ENCODE measurements at regions not wholly inside any gene's neighbourhood (a gene's known extent, or its start where the extent isn't known, plus 50 kb on each side); places are given as distances from the start of the nearest gene placed in this dataset.

GRCh38 chr14:101118746-101119591, 215.4 kb upstream of the RTL1 start:
- no peak for DNase-seq (ENCODE audit: low read depth, low spot score)

- DNase-seq (ENCODE audit: low read depth, low spot score) = no peak
Measured at GRCh38 chr14:101119830-101120571, 216.5 kb upstream of the RTL1 start.

DNA sequence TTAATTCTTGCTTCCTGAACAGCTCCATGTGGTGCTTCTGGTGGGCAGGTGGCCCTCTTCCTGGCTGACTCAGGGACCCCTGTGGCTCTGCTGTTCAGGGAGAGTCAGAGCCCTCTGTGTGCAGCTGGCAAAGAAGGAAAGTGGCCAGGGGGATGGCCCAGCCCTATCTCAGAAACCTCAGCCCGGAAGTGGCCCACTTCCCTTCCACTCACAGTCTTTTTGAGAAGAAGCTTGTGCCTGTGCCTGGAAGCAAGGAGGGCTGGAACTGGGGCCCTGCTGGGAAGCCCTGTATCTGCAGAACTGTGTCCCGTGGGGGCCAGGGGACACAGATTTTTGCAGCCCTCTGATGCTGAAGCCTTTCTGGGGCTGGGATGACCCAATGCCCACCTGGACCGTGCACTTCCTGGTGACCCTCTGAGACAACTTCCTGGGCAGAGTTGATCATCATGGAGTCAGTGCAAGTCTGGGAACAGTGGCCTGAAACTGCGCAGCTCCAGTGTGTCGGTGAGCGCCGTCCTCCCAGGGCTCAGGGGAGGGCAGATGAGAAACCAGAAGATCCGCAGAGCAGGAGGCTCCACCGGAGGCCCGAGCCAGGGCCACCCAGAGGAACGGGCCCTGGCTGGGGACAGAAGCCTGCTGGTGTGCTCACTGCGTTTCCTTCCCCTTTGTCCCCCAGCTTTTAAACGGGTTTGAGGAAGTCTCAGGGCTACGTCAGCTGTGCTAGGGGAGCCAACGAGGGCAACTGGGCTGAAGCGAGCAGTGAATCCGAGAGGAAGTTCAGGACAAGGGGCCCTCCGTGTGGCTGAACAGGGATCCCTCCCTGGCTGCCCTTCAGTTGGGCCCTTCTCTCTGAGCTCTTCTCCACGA, 217.4 kb upstream of the RTL1 start:
- no peak for DNase-seq (ENCODE audit: low read depth, low spot score)

GRCh38 chr14:101121508-101122139, 218.1 kb upstream of the RTL1 start:
- no peak for DNase-seq (ENCODE audit: low read depth, low spot score)

- no peak for DNase-seq (ENCODE audit: low read depth, low spot score)
Measured at GRCh38 chr14:101122237-101123141, 219.0 kb upstream of the RTL1 start.

GRCh38 chr14:101123618-101124510, 220.3 kb upstream of the RTL1 start:
- DNase-seq (ENCODE audit: low read depth, low spot score) = no peak

DNA sequence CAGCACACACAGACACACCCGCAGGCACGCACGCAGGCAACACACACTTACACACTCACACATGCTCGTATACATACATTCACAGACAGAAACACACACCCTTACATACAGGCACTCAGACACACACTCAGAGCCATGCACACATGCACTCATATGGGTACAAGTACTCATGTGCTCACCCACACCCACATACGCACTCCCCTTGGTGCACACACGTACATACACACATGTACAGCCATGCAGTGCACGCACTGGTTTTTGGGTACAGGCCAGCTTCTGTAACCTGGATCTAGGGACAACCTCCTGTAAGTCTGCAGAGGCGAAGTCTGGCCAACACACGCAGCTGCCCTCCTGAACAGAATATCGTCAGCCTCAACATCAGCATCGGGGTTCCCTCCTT, 221.3 kb upstream of the RTL1 start:
- no peak for DNase-seq (ENCODE audit: low read depth, low spot score)

GRCh38 chr14:101125313-101125712, 221.8 kb upstream of the RTL1 start:
- DNase-seq (ENCODE audit: low read depth, low spot score) = no peak

DNA sequence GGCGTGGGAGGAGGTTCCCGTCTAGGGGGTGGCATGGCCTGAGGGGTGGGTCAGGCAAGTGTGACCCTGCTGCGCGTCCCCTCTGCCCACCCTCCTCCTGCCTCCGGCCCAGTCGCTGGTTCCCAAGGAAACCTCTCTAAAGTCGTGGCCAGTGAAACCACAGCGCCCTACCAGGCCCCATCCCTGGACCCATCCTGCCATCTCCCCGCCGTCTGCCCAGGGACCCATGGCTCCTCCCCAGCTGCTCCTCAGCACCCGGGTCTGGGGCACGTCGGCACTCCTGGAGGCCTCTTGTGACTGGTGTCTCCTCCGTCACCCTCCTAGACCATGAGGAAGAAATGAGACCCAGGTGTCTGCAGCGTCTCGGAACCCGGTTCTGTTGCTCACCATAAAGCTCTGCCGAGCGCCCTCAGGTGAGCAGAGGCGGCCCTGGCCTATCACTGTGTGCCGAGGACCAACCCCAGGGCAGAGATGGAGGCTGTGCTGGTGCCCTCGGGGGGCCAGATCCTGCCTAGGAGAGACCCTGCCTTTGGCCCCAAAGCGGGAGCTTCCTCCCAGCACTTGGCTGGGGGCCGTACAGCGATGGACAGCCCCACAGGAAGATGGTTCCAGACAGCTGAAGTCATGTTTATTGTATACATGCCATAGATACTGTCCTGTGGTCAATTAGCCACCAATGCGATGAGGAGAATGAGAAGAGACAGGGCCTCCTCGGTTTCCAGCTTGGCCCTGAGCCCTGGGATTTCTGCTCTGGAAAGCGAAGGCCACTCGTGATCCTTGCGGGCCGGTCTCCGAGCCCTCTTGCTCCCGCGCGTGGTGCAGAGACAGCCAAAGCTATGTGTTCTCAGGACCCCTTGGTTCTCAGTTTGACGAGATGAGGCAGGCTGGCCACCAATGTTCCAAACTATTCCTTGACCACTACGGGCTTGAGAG, 222.5 kb upstream of the RTL1 start:
- no peak for DNase-seq (ENCODE audit: low read depth, low spot score)

DNA sequence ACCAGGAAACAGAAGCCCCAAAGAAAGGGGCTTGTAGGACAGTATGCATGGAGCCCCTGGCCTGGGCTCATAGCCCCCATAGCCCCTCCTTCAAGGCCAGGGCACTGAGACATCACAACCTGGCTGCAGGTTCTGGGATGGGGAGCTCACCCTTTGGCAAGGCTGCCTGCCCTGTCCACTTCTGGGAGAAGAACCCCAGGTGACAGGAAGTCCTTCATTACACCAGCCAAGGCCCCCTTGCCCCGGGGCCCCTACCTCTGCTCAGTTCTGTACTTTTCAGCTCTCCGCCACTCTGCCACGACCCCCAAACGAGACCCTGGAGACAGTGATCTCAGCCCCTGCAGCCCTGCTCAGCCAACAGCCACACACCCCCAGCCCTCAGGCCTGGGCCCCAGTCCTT, 223.2 kb upstream of the RTL1 start:
- no peak for DNase-seq (ENCODE audit: low read depth, low spot score)

DNA sequence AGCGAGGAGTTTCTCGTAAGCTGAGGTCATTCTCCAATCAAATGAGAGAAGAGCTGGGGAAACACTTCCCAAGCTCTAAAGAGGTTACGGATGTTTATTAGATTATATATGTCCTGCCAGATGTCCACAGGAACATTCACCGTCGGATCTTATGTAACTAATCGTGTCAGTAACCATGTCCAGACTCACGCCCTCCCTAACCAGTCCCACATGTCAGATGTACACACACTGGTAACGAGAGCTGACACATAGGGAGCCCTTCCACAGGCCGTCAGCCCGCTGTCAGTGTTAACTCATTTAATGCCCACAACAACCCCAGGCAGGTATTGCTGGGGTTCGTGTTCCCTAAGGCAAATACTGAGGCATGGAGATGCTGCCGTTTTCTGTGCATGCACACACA, 223.7 kb upstream of the RTL1 start:
- no peak for DNase-seq (ENCODE audit: low read depth, low spot score)

DNA sequence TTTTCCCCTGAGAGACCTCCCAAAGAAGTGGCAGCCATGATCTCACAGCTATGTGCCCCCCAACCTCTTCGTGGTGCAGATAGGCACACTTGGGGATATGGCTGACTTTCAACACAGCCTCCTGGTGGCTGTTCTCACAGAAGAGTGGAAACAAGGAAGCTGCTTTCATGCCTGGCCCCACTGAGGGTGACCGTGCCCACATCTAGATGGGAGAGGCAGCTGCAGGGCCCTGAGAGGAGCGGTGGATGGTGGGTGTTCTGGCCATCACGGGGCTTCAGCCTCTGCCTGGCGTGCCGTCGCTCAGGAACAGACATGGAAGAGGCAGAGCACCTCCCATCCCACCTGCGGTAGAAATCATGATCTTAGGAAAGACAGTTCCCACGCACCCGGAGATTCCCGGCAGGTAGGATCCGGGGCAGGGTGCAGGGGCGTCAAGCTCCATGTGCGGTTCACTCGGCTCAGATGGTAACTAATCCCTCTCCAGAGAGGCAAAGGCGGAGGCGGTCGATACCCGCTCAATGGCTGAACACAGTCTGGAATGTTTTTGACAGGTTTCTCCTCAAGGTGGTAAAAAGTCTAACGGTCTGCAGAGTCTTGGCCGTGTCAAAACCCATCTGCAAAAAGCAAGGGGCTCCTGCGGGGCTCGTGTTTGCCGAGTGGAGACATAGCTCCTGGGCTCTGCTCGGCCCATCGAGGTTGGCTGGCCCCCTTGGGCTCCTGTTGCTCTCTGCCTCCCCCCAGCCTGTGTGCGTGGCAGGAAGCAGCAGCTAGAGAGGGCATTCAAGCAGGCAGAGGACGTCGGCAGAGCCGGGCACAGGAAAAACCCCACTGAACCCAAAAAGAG, 225.2 kb upstream of the RTL1 start:
- DNase-seq (ENCODE audit: low read depth, low spot score) = no peak

DNA sequence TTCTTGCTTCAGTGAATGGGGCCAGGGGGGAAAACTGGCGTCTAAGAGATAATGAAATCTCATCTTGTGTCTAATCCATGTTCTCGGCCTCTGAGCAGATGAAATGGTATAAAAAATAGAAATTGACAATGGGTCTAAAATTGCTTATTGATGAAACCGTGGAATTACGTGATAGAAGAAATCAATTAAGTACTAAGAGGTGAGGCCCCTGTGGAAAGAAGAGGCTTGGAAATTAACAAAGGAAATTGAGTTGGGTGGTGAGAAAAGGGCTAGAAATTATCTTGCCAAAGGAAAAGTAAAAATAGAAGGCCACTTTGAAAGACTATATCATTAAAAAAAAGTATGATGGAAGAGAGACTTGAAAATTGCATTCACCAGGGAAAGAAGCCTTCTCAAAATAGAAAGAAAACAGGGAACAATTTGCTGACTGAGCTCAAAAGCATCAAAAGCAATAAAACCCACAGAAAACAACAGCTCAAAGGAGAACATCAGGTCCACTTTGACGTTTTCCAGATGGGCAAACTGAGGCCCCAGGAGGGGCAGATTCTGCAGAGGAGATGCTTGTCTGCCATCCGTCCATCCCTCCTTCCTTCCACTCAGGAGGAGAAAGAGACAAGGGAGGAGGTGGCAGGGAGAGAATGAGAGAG, 226.1 kb upstream of the RTL1 start:
- no peak for DNase-seq (ENCODE audit: low read depth, low spot score)

GRCh38 chr14:101130861-101131260, 227.3 kb upstream of the RTL1 start:
- DNase-seq (ENCODE audit: low read depth, low spot score) = no peak

GRCh38 chr14:101131451-101131916, 228.0 kb upstream of the RTL1 start:
- DNase-seq (ENCODE audit: low read depth, low spot score) = no peak

DNA sequence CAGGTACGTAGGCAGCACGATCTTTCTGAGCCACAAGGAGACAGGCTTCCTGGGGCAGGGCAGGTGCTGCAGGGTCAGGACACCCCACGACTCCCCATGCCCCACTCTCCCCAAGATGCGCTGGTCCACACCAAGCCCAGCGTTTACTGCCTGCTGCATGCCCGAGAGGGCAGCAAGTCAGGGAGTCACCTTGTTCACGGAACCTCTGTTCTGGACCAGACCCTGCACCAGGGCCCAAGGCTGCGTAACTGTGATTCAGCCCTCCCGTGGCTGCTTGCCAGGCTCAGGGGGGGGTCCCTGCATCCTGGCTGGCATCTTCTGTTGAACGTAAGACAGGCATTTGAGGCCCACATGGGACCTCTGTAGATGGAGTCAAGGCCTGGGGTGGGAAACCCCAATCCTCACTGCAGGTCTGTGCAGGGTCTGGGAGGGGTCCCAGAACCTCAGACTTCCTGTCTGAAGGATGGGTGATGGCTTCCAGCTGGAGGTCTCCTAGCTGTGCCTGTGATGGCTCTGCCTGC, 228.6 kb upstream of the RTL1 start:
- DNase-seq (ENCODE audit: low read depth, low spot score) = no peak

DNA sequence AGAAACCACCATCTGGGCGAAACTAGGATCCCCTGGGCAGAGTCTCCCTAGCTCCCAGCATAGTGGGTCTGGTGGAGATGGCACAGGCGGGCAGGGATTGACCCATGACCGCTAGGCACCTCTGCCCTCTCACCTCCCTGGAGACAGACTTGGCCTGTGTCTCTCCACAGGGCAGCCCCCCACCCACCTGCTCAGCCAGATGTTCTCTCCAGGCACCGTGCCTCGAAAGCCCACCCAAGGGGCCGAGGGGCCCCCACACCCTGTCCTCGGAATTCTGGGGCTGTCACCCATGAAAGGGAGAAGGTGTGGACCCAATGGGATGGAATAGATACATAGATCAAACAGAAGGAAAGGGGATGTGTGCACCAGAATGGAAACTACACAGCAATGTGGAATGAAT, 229.1 kb upstream of the RTL1 start:
- no peak for DNase-seq (ENCODE audit: low read depth, low spot score)

All from activated CD4-positive, CD25-positive, alpha-beta regulatory T cell treated with anti-CD3 and anti-CD28 coated beads, Interleukin-2, amount 50 U/mL, for 16 hours (primary cell).